BJ (cell line): ENCODE measurements at regions not wholly inside any gene's neighbourhood (a gene's known extent, or its start where the extent isn't known, plus 50 kb on each side); places are given as distances from the start of the nearest gene placed in this dataset.
"Not testable (repeated sequence)": the region's sequence is repeated elsewhere in the genome, so short reads cannot be mapped to it uniquely, and the experiment has no call there.

Experiments
- CTCF ChIA-PET: fragments of 350-600 bp; formaldehyde crosslinking; extraction: SDS; loops from one replicate; lab custom pipeline; 2021; ENCODE audit warnings: antibody characterized with exemption, inconsistent platforms; lab: Yijun Ruan, JAX
- POLR2A ChIA-PET: fragments of 300-600 bp; sonication (Branson Sonifier 250); formaldehyde crosslinking; extraction: SDS; loops from one replicate; lab custom pipeline; 2021; ENCODE audit warnings: antibody characterized with exemption; lab: Charles Lee
- DNase-seq: peaks from one replicate; pipeline ENCODE4 v3.0.0-alpha.2; 2011; ENCODE audit warnings: low read depth
- H3K27me3 ChIP-seq: 2 replicates; pipeline ENCODE4 v1.6.0; 2011; ENCODE audit warnings: low read length; ENCODE audit not compliant: control insufficient read depth, insufficient read depth
- H3K36me3 ChIP-seq: 2 replicates; pipeline ENCODE4 v1.5.1; 2011; ENCODE audit warnings: low read length; ENCODE audit not compliant: control insufficient read depth, insufficient read depth
- H3K4me3 ChIP-seq: 2 replicates; pipeline ENCODE4 v1.5.1; 2011; ENCODE audit warnings: low read depth, mild to moderate bottlenecking, control low read depth, low read length
- TF ChIP-seq, protein P1 (sequence below): IDR thresholded peaks from 2 replicates; pipeline ENCODE4 v1.5.1; 2011; ENCODE audit warnings: low read depth, mild to moderate bottlenecking, control low read depth, inconsistent platforms, low read length, moderate library complexity; ENCODE audit not compliant: insufficient read depth

DNA sequence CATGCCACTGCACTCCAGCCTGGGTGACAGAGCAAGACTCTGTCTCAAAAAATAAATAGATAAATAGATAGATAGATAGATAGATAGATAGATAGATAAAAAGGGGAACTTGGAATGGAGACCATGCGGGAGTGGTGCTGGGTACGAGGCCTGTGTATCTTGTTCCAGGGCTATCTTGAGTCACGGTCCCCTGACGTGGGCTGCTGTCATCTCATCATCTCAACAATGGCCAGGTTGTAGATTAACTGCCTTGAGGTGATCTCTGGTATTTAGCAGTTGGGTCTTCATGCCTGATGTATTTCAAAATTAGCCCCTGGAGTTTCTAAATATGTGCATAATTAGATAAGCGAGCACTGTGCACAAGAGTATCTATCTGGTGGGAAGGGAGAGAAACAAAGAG lies 212.1 kb downstream of the CDRT15L2 start:
- Histone ChIP-seq H3K36me3 (no peaks in the 10 kb centered on the region), H3K4me3 (no peak overlapping the region), H3K27me3 (no peaks in the 10 kb centered on the region)
- no peak for DNase-seq
- TF ChIP-seq, protein P1, sequence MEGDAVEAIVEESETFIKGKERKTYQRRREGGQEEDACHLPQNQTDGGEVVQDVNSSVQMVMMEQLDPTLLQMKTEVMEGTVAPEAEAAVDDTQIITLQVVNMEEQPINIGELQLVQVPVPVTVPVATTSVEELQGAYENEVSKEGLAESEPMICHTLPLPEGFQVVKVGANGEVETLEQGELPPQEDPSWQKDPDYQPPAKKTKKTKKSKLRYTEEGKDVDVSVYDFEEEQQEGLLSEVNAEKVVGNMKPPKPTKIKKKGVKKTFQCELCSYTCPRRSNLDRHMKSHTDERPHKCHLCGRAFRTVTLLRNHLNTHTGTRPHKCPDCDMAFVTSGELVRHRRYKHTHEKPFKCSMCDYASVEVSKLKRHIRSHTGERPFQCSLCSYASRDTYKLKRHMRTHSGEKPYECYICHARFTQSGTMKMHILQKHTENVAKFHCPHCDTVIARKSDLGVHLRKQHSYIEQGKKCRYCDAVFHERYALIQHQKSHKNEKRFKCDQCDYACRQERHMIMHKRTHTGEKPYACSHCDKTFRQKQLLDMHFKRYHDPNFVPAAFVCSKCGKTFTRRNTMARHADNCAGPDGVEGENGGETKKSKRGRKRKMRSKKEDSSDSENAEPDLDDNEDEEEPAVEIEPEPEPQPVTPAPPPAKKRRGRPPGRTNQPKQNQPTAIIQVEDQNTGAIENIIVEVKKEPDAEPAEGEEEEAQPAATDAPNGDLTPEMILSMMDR = no peak
- CTCF ChIA-PET = interaction anchor here (1.0 kb wide), 1 partner anchor 88 kb away, joined by 3 read pairs; no protein-coding TSS in a partner anchor
- POLR2A ChIA-PET = no interaction called here

DNA sequence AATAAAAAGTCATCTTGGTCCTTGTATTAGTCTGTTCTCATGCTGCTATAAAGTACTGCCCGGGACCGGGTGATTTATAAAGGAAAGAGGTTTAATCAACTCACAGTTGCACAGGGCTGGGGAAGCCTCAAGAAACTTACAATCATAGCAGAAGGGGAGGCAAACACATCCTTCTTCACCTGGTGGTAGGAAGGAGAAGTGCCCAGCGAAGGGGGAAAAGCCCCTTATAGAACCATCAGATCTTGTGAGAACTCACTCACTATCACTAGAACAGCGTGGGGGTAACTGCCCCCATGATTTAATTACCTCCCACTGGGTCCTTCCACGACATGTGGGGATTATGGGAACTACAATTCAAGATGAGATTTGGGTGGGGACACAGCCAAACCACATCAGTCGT lies 215.0 kb downstream of the CDRT15L2 start:
- H3K4me3 ChIP-seq, DNase-seq, POLR2A ChIA-PET, CTCF ChIA-PET, H3K27me3 ChIP-seq, H3K36me3 ChIP-seq: not testable (repeated sequence)

DNA sequence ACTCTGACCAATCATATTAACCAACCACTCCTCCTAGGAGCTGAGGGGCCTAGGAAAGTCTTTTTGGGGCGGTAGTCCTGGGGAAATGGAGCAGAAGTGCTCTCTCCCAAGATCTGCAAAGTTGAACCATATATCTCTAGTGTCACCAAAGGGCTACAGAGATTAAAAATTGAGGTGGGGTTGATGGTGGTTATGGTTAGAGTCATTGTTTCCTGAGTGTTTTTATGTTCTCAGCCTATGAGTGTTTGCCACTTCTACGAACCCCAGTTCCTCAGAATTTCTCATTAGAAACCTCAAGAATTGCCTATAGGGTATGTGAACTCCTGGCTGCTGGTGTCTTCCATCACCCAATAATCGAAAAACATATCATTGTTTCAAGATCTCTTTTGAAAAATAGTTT lies 217.8 kb downstream of the CDRT15L2 start:
- no peak for DNase-seq
- CTCF ChIA-PET = no interaction called here
- no peaks in the 10 kb centered on the region for H3K27me3 ChIP-seq
- H3K36me3 ChIP-seq = no peaks in the 10 kb centered on the region
- TF ChIP-seq, protein P1 = no peak
- H3K4me3 ChIP-seq = no peak overlapping the region
- POLR2A ChIA-PET = no interaction called here

DNA sequence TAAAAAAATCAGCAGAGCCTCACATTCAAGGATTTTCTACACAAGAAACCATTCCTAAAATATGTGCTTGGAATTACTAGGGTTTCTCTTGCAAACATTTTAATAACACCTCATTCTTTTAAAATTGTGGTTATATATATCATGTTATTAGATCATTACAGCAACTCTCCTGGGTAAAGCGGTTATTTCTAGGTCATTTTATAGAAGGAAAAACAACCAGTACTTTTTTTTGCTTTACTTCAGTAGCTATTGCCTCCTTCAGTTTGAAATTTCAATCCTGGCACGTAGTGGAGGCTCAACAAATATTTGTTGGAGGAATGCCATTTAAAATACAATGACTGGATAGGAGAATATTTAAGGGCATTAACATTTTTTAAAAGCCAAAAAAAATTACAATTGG lies 220.6 kb downstream of the CDRT15L2 start:
- Histone ChIP-seq H3K36me3 (no peaks in the 10 kb centered on the region), H3K27me3 (no peaks in the 10 kb centered on the region), H3K4me3 (no peak overlapping the region)
- POLR2A ChIA-PET = no interaction called here
- no peak for DNase-seq
- CTCF ChIA-PET = interaction anchor here (1.9 to 3.4 kb wide), 3 partner anchors 12 to 194 kb away, joined by 9 to 19 read pairs (median 10); no protein-coding TSS in a partner anchor
- TF ChIP-seq, protein P1 = no peak

DNA sequence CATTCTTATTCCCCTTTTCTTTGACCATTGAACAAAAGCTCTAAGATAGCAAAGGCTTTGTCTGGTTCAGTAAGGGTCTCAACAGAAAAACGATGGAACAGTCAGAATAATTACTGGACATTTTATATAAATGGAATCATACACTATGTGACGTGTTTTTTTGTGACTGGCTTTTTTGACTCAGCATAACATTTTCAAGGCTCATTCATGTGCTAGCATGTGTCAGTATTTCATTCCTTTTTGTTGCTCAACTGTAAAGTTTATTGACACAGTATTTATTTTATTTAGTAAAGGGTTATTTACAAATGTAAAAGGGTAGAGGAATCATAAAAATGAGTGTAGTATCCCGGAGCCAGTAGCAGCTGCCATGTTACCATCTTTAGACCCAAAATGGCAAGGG lies 226.2 kb downstream of the CDRT15L2 start:
- POLR2A ChIA-PET = no interaction called here
- CTCF ChIA-PET = interaction anchor here (0.6 kb wide), 1 partner anchor 24 kb away, joined by 3 read pairs; no protein-coding TSS in a partner anchor
- H3K27me3 ChIP-seq = no peaks in the 10 kb centered on the region
- TF ChIP-seq, protein P1 = no peak
- no peak for DNase-seq
- H3K36me3 ChIP-seq = no peaks in the 10 kb centered on the region
- H3K4me3 ChIP-seq = no peak overlapping the region

DNA sequence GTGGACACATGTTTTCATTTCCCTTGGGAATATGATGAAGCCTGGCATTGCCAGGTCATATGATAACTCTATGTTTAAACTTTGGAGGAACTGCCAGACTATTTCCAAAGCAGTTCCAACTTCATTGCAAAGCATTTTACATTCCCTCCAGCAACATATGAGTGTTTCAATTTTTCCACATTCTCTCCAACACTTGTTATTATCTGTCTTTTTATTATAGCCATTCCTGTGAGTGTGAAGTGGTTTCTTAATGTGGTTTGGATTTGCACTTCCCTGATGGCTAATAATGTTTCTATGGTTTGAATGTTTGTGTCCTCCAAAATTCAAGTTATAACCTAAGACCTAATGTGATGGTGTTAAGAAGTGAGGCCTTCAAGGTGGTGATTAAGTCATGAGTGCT lies 228.0 kb downstream of the CDRT15L2 start:
- POLR2A ChIA-PET, DNase-seq, H3K27me3 ChIP-seq, H3K36me3 ChIP-seq, H3K4me3 ChIP-seq, CTCF ChIA-PET: not testable (repeated sequence)

DNA sequence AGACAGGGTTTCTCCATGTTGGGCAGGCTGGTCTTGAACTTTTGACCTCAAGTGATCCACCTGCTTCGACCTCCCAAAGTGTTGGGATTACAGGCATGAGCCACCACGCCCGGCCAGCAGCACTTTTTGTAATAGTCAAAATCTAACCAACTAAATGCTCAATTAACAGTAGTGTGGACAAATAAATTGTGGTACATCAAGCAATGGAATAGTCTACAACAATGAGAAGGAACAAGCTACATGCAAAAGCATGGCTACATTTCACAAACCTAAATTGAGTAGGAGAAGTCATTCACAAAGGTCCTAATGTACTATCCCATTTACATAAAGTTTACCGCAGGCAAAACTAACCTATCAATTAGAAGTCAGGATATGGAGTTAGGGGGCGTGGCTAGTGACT lies 227.4 kb downstream of the USP22 start:
- H3K27me3 ChIP-seq, DNase-seq, H3K36me3 ChIP-seq, POLR2A ChIA-PET, CTCF ChIA-PET, H3K4me3 ChIP-seq: not testable (repeated sequence)
